NCI-H1105 treated with DMSO at 0.1 percent for 48 hours (cell line): ENCODE measurements at regions not wholly inside any gene's neighbourhood (a gene's known extent, or its start where the extent isn't known, plus 50 kb on each side); places are given as distances from the start of the nearest gene placed in this dataset.

Experiments used
- DNase-seq: peaks from one replicate; lab custom pipeline; 2025; lab: John Stamatoyannopoulos, UW

GRCh38 chr14:51307551-51307950 lies 67.5 kb downstream of the TMX1 start:
- no peak for DNase-seq

DNA sequence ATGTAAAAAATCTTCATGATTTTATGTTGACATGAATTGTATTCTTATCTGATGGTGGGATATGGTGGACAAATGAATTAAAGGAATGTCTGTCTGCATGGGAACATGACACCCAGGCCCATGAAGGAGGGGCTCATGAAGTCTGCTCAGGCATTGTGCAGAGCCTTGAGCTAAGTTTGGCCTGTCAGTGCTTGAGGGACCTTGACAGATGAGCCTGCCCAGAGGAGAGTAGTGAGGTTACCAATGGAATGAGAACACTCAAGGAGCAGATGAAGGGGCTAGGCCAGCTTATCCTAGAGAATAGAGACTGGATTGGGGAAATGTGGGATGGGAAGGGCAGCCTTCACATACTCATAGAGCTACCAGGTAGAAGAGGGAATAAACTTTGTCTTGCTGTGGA lies 68.8 kb downstream of the TMX1 start:
- no peak for DNase-seq

DNA sequence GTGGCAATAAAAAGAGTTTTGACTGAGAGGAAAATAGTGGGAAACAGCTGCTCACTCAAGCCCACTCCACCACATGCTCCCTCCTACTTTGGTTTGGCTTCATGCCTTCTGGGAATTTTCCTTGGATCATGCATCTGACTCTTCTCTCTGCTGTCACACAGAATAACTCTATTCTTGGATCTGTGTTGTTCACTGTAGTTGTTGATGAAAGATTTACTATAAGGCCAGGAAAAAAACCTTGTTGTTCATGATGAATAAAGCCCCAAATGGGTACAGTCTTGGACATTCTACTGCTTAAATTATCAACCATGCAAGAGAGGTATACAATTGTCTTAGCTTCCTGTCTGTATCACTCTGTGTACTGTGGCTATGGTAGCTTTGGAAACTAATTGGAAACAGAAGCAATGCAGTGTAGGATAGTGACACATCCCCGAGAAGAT lies 70.5 kb downstream of the TMX1 start:
- DNase-seq = no peak

GRCh38 chr14:51314321-51315015 lies 74.4 kb downstream of the TMX1 start:
- no peak for DNase-seq

GRCh38 chr14:51317373-51317772 lies 77.3 kb downstream of the TMX1 start:
- DNase-seq = no peak

DNA sequence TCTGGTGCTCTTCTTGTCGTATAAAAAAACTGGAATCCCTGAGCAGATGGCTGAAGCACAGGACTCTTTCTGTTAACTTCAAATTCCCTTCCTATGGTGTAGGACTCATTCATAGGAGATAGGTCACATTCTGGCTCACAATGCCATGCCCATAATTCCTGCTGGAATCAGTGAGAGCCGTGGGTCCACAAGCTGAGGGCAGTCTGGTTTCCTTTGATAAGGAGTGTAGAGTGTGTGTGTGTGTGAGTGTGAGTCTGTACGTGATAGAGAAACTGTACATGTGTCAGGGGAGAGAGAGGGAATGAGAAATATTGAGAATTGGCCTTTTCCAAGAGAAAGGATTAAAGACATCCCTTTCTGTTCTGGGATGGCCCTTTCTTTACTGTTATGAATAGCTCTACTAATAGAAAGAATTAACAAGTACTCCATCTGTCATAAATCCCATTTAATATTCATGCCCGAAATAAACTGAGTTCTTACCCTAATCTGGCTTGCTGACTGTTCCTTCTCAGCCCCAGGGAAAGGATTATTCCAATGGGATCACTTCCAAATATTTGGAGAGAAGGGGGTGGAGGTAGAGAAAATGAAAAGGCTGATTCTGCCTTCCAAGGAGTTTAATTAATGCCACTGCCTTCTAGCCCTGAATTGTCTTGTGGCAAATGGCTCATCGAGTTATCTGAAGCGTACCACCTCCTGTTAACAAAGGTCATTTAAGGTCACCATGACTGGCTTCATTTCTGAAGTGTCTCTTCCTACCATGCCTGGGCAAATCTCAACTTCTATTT lies 79.0 kb downstream of the TMX1 start:
- DNase-seq = no peak

- DNase-seq = no peak
Observed at GRCh38 chr14:51321036-51321435, 81.0 kb downstream of the TMX1 start.

GRCh38 chr14:51323492-51323891 lies 83.4 kb downstream of the TMX1 start:
- no peak for DNase-seq

GRCh38 chr14:51327376-51327775 lies 87.3 kb downstream of the TMX1 start:
- no peak for DNase-seq

GRCh38 chr14:51328064-51328771 lies 88.2 kb downstream of the TMX1 start:
- DNase-seq = peak; percentile 36

GRCh38 chr14:51328772-51329353 lies 88.8 kb downstream of the TMX1 start:
- DNase-seq = no peak

GRCh38 chr14:51331486-51332367 lies 91.7 kb downstream of the TMX1 start:
- DNase-seq = no peak

DNA sequence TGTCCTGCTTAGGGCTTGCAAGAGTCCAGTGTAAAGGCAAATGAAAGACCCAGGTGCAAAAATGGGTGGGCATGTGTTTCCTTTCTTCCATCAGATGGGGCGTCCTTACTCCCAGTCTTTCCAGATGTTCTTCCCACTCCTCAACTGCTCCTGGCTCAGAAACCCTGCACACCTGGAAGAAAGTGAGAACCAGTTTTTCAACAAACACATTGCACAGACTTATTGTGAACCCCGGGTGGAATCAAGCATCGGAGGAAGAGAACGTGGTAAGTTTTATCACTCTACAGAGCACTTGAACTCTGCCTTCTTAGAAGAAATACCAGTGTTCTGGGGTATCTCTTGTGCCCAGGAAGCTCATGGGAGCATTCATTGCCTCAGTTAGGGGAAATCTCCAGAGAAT lies 93.3 kb downstream of the TMX1 start:
- DNase-seq = no peak

DNA sequence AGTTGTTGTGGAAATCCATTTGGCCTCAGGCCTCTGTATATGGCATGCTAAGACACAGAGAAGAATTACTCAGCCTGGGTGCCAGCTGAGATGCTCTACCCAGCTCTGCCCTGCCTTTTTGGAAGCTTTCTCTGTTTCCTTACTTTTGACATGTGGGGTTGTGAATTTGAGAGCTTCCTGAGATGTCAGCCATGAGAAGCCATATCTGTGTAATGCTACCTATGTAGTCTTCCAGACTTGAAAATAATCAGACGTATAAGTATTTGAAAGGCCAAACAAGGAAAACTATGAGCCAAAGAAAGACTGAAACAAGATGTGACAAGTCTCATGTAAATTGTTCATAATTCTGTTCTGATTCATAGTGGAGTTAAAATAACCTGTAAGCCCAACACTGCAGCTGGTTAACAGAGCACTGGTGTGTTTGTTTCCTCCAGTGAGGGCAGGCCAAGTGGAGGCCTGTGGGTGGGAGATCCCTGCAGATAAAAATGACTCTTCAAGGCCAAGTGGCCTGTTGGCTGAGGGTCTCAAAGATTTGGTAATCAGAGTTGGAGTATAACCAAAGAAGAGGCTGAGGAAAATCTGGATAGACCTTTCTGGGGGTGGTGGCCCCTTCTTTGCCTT lies 94.0 kb downstream of the TMX1 start:
- DNase-seq = no peak

DNA sequence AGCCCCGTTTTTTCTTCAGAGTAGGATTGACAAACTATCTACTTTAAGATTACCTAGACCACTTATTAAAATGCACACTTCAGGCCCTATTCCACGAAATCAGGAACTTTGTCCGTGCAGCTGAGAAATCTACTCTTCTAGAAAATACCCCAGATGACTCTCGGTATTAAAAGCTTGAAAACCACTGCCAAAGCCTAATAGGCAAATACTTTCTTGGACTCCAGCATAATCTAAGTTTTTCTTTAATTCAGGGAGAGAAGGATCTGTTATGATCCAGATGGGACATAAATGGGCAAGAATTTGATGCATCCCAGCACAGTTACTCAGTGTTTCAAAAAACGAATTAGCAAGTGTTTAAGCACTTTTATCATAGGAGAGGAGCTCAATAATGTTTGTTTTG lies 94.5 kb downstream of the TMX1 start:
- DNase-seq = no peak

DNA sequence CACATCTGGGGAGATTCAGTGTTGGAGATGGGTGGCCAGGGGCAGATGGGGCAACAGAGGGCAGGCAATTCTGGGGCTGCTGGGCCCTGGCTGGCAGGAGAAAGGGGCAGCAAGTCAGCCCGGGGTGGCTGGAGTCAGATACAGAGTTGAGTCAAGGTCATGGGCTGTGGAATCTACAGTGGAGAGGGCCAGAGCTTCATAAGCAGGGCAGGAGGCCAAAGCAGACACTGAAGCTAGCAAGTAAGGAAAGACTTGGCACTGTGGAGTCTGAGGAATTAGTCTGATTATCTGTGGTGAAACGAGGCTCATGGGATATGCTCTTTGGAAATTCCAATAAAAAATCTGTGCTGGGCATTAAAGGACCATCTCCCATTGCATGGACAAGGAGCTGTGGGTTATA lies 95.5 kb downstream of the TMX1 start:
- DNase-seq = no peak

DNA sequence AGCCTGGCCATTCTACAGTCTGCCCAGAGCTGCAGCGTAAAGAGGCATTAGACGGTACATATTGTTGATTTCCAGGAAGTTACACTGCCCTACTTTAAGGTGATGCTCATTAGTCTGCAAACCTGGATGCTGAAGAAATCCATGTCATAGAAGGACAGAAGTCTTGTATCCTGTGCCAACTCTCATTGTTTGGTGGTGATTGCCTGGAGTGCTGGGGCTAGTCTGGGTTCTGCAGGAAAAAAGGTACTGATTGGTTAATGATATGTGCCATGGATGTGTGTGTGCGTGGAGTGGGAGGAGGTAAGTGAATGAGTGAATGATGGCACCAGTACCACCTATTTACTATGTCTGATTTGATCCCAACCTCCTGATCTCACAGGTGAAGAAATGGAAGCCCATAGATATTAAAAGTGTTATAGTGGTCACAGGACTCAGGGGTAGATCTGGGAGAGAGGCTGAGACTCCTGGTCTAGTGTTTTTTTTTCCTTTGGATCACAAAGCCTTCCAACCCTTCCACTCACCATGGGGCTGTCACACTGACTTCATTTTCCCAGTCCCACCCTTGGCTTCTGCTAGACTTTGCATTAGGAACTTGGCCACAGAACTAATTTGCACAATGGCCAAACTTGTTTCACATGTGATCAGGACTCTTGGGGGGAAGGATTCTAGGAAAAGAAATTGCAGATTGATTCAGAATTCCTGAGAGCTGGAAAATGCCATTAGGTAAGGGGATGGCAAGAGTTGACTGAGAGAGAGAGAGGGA lies 96.1 kb downstream of the TMX1 start:
- DNase-seq = no peak

GRCh38 chr14:51336734-51337133 lies 96.7 kb downstream of the TMX1 start:
- DNase-seq = no peak

DNA sequence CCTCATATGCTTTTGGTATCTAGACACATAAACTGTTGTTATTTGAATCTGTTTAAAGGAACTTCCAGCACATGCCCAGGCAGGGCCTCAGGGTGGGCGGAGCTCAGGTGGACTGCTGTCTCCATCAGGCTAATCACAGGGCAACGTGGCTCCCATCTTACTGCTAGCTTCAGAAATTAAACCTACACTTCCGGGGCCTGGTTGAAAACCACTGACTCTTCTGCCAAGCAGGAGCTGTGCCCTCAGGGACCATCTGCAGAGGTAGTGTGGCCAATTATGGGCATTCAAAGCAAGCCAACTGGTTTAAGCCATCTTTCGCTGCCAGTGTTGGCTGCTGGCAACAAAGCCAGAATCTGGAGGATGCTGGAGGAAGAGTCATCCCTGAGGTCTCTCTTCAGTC lies 97.5 kb downstream of the TMX1 start:
- no peak for DNase-seq

DNA sequence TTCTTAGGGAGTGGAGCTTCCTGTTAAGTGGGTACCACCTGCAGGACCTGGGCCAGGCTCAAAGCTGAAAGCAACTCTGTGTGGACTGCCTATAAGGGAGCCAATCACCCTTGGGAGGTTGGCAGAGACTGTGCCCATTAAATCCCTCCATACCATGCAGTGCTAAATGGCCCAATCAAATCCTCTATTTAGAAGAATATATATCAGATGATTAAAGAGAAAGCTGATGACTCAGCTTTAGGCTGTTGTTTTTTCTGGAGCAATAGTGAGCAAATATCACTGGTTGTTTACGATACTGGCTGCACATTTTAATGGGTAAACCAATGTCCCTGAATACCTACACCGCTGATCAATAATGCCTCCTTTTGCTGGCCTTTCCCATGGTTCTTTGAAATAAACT lies 101.3 kb downstream of the TMX1 start:
- DNase-seq = no peak
